Hepatocyte (in vitro differentiated cells): ENCODE measurements at regions not wholly inside any gene's neighbourhood (a gene's known extent, or its start where the extent isn't known, plus 50 kb on each side); places are given as distances from the start of the nearest gene placed in this dataset.

Source experiments
- DNase-seq: peaks from one replicate; pipeline ENCODE4 v3.0.0-alpha.2; 2016; ENCODE audit warnings: low spot score
- H2AFZ ChIP-seq: fragments of 200-600 bp; sonication (generic); 2 replicates; pipeline ENCODE4 v1.6.0; 2016; ENCODE audit warnings: antibody characterized with exemption, mild to moderate bottlenecking
- H3K27ac ChIP-seq: fragments of 200-600 bp; sonication (generic); 2 replicates; pipeline ENCODE4 v1.5.1; 2016; ENCODE audit warnings: mild to moderate bottlenecking
- H3K27me3 ChIP-seq: fragments of 200-600 bp; sonication (generic); 2 replicates; pipeline ENCODE4 v1.6.1; 2016
- H3K36me3 ChIP-seq: fragments of 200-600 bp; sonication (generic); replicated peaks from 2 replicates; pipeline ENCODE4 v1.5.1; 2016; ENCODE audit warnings: low read depth; ENCODE audit not compliant: insufficient read depth
- H3K4me1 ChIP-seq: fragments of 200-600 bp; sonication (generic); 2 replicates; pipeline ENCODE4 v1.5.1; 2016; ENCODE audit warnings: mild to moderate bottlenecking, moderate library complexity; ENCODE audit not compliant: insufficient read depth
- H3K4me2 ChIP-seq: fragments of 200-600 bp; sonication (generic); 2 replicates; pipeline ENCODE4 v1.6.0; 2016
- H3K4me3 ChIP-seq: fragments of 200-600 bp; sonication (generic); 2 replicates; pipeline ENCODE4 v1.5.1; 2016; ENCODE audit warnings: mild to moderate bottlenecking
- H3K79me2 ChIP-seq: fragments of 200-600 bp; sonication (generic); 2 replicates; pipeline ENCODE4 v1.6.0; 2017; ENCODE audit warnings: mild to moderate bottlenecking
- H3K9me2 ChIP-seq: fragments of 200-600 bp; sonication (generic); replicated peaks from 2 replicates; pipeline ENCODE4 v1.6.0; 2017; ENCODE audit warnings: mild to moderate bottlenecking; ENCODE audit not compliant: insufficient read depth
- H3K9me3 ChIP-seq: fragments of 200-600 bp; sonication (generic); 2 replicates; pipeline ENCODE4 v1.5.1; 2016; ENCODE audit warnings: low read depth, mild to moderate bottlenecking
- H4K20me1 ChIP-seq: fragments of 200-600 bp; sonication (generic); 2 replicates; pipeline ENCODE4 v1.6.0; 2016; ENCODE audit warnings: mild to moderate bottlenecking; ENCODE audit not compliant: insufficient read depth, poor library complexity, severe bottlenecking
- EZH2 ChIP-seq: fragments of 200-600 bp; sonication (generic); IDR thresholded peaks from 2 replicates; pipeline ENCODE4 v1.6.1; 2016; ENCODE audit warnings: antibody characterized with exemption, mild to moderate bottlenecking, borderline replicate concordance
- EZH2phosphoT487 ChIP-seq: fragments of 200-600 bp; sonication (generic); IDR thresholded peaks from one replicate; pipeline ENCODE4 v1.6.1; 2018; ENCODE audit warnings: antibody characterized with exemption, mild to moderate bottlenecking, low read depth, moderate library complexity; ENCODE audit not compliant: unreplicated experiment, severe bottlenecking
- WGBS: methylation state at CpG from one replicate; pipeline ENCODE4 v1.1.6; 2016; ENCODE audit warnings: low lambda C conversion rate; ENCODE audit errors: missing lambda C conversion rate; 5-methylcytosine and 5-hydroxymethylcytosine counted together
- TF ChIP-seq, protein P1 (sequence below): fragments of 200-600 bp; sonication (generic); IDR thresholded peaks from 2 replicates; pipeline ENCODE4 v1.5.1; 2016; ENCODE audit warnings: antibody characterized with exemption, mild to moderate bottlenecking; ENCODE audit not compliant: poor library complexity

DNA sequence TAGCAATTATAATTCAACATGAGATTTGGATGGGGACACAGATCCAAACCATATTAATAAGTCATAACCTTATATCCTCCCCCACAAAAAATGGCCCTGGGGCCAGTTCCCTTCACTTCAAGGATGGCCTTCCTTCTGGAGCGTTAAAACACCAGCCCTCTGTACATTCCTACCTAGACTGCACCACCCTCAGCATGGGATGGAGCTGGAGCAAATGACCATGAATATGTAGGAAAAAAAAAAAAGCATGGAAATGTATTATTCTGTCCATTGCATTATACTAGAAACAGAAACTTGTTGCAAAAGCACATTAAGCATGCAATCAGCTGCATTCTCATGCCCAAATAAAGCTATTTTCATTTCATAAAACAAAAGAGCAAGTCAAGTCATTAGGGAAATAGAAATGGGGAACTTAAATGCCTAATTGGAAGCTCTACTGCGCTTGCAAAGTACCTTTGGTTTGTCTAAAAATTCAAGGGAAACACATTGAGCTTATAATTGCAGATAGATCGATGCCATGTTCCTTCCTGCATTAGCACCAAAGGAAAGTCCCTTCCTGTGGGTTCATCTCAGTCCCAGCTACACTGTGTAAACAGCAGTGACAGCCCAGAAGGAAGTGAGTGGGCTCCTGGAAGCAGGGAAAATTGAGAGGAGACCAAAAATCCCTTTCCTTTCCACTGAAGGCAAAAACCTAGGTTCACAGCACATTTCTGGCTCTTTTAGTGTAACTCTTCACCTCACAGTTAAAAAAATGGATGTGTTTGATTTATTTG, 252.0 kb upstream of the KLHL29 start:
- 92% methylated on average over 3 of the region's 3 CpGs for WGBS
- H3K27ac ChIP-seq, result no peak overlapping the region
- no peak overlapping the region for H2AFZ ChIP-seq
- H3K9me3 ChIP-seq, result no peaks in the 10 kb centered on the region
- peaks cover 3% of the 10 kb centered on the region for H3K4me1 ChIP-seq
- no peak for DNase-seq
- H3K4me3 ChIP-seq, result no peak overlapping the region
- TF ChIP-seq, protein P1, sequence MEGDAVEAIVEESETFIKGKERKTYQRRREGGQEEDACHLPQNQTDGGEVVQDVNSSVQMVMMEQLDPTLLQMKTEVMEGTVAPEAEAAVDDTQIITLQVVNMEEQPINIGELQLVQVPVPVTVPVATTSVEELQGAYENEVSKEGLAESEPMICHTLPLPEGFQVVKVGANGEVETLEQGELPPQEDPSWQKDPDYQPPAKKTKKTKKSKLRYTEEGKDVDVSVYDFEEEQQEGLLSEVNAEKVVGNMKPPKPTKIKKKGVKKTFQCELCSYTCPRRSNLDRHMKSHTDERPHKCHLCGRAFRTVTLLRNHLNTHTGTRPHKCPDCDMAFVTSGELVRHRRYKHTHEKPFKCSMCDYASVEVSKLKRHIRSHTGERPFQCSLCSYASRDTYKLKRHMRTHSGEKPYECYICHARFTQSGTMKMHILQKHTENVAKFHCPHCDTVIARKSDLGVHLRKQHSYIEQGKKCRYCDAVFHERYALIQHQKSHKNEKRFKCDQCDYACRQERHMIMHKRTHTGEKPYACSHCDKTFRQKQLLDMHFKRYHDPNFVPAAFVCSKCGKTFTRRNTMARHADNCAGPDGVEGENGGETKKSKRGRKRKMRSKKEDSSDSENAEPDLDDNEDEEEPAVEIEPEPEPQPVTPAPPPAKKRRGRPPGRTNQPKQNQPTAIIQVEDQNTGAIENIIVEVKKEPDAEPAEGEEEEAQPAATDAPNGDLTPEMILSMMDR, result no peak
- TF ChIP-seq EZH2phosphoT487, result no peak
- TF ChIP-seq EZH2, result no peak
- H3K36me3 ChIP-seq, result no peaks in the 10 kb centered on the region
- H4K20me1 ChIP-seq, result no peaks in the 10 kb centered on the region
- no peaks in the 10 kb centered on the region for H3K27me3 ChIP-seq
- no peaks in the 10 kb centered on the region for H3K79me2 ChIP-seq
- no peak overlapping the region for H3K4me2 ChIP-seq
- H3K9me2 ChIP-seq, result no peaks in the 10 kb centered on the region

DNA sequence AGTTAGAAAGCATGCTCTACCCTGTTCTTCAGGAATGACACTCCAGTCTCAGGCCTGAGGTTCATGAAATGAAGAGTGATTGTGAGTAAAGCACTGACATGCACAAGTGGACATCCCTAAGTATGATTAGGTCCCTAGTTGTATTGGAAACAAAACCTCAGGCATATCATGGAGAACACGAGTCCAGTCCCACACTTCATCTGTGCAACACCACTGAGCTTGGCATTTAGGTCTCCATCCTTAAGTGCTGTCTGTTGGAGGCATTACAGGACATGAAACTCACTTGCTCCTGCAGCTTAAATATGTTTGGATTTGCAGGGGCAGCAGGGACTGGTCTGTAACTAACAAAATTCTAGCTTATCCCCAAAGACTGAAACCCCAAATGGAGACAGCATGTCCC, 250.3 kb upstream of the KLHL29 start:
- WGBS, result 91% methylated on average over 1 of the region's 1 CpG
- Histone ChIP-seq H3K9me3 (no peaks in the 10 kb centered on the region), H3K27me3 (no peaks in the 10 kb centered on the region), H3K9me2 (no peaks in the 10 kb centered on the region), H3K4me3 (no peak overlapping the region), H2AFZ (no peak overlapping the region), H3K4me2 (no peak overlapping the region), H3K79me2 (no peaks in the 10 kb centered on the region), H3K27ac (no peak overlapping the region), H4K20me1 (no peaks in the 10 kb centered on the region), H3K4me1 (no peaks in the 10 kb centered on the region), H3K36me3 (no peaks in the 10 kb centered on the region)
- DNase-seq, result no peak
- TF ChIP-seq, protein P1, result no peak
- TF ChIP-seq EZH2phosphoT487 (no peak), EZH2 (no peak)

- TF ChIP-seq, protein P1, result no peak
- TF ChIP-seq EZH2phosphoT487, result no peak
- TF ChIP-seq EZH2, result no peak
- Histone ChIP-seq H3K9me3 (no peaks in the 10 kb centered on the region), H2AFZ (no peak overlapping the region), H4K20me1 (no peaks in the 10 kb centered on the region), H3K4me2 (no peak overlapping the region), H3K27me3 (no peaks in the 10 kb centered on the region), H3K9me2 (no peaks in the 10 kb centered on the region), H3K4me1 (no peaks in the 10 kb centered on the region), H3K4me3 (no peak overlapping the region), H3K79me2 (no peaks in the 10 kb centered on the region), H3K36me3 (no peaks in the 10 kb centered on the region), H3K27ac (no peak overlapping the region)
- no peak for DNase-seq
- 50% methylated on average over 9 of the region's 9 CpGs for WGBS
These were observed 249.4 kb upstream of the KLHL29 start for GRCh38 chr2:23135481-23136100.
